HCT116 (cell line): ENCODE measurements at regions not wholly inside any gene's neighbourhood (a gene's known extent, or its start where the extent isn't known, plus 50 kb on each side); places are given as distances from the start of the nearest gene placed in this dataset.

Source experiments
- ATAC-seq: fragments of 200-7000 bp; cut with Tn5 transposase; 2 replicates; pipeline ENCODE4 v1.9.1; 2020; ENCODE audit warnings: mild to moderate bottlenecking, moderate library complexity
- BruUV-seq: library from RNA; stranded (reverse); fragments of 400-500 nt; replicated peaks from 2 replicates; lab custom pipeline; 2021; lab: Mats Ljungman, UMichigan
- CTCF ChIA-PET: fragments of 300-600 bp; sonication (Branson Sonifier 250); formaldehyde crosslinking; loops from one replicate; lab custom pipeline; 2021; ENCODE audit warnings: antibody characterized with exemption; lab: Charles Lee
- POLR2A ChIA-PET: fragments of 300-600, 350-600 bp; sonication (Branson Sonifier 250); formaldehyde crosslinking; loops from one replicate; lab custom pipeline; 2021; ENCODE audit warnings: antibody characterized with exemption; lab: Charles Lee
- RAD21 ChIA-PET, 2 experiments: fragments of 300-600 bp; sonication (Branson Sonifier 250); formaldehyde crosslinking; loops; one replicate each; lab custom pipeline; 2023; ENCODE audit warnings: low total read pairs in 2 of 2; ENCODE audit not compliant: uncharacterized antibody in 2 of 2, unreplicated experiment in 2 of 2, low non-redundant PET in 1 of 2; lab: Charles Lee
- DNase-seq: peaks from one replicate; pipeline ENCODE4 v3.0.0-alpha.2; 2010; ENCODE audit warnings: low read depth, low spot score
- H2AFZ ChIP-seq: fragments of 200-600 bp; shearing (Covaris generic), sonication (generic); 2 replicates; pipeline ENCODE4 v1.6.1; 2017; ENCODE audit warnings: low read depth, mixed run types, mixed read lengths, antibody characterized with exemption, low read length; ENCODE audit not compliant: poor library complexity, severe bottlenecking
- H3K27ac ChIP-seq: 2 replicates; pipeline ENCODE4 v1.5.1; 2012; ENCODE audit warnings: low read depth, low read length
- H3K27me3 ChIP-seq: fragments of 200-600 bp; sonication (generic); 2 replicates; pipeline ENCODE4 v1.6.1; 2016; ENCODE audit warnings: mixed run types, low read length, mixed read lengths; ENCODE audit not compliant: insufficient read depth
- H3K36me3 ChIP-seq, 2 experiments: fragments of 200-500 bp in 1 of 2; fragments of 200-600 bp in 1 of 2; sonication (Bioruptor generic) in 1 of 2; sonication (generic) in 1 of 2; 2 replicates each; pipeline versions ENCODE4 v1.5.1 to v1.6.1; 2014 to 2016; ENCODE audit warnings: low read length in 2 of 2, inconsistent platforms in 1 of 2, mixed read lengths in 1 of 2, mixed run types in 1 of 2; ENCODE audit not compliant: insufficient read depth in 2 of 2, control insufficient read depth in 1 of 2
- H3K4me1 ChIP-seq, 2 experiments: fragments of 200-600 bp in 1 of 2; sonication (generic) in 1 of 2; 2 replicates each; pipeline versions ENCODE4 v1.5.1 to v1.6.1; 2012 to 2017; ENCODE audit warnings: low read length in 2 of 2, inconsistent platforms in 1 of 2, mild to moderate bottlenecking in 1 of 2, mixed read lengths in 1 of 2, mixed run types in 1 of 2, moderate library complexity in 1 of 2; ENCODE audit not compliant: insufficient read depth in 2 of 2, control insufficient read depth in 1 of 2
- H3K4me2 ChIP-seq: fragments of 200-600 bp; sonication (generic); 2 replicates; pipeline ENCODE4 v1.6.1; 2017; ENCODE audit warnings: mixed run types, low read length, mixed read lengths
- H3K4me3 ChIP-seq, 2 experiments: fragments of 200-600 bp in 1 of 2; sonication (generic) in 1 of 2; replicated peaks in 1 of 2; 2 replicates each; pipeline ENCODE4 v1.5.1; 2011 to 2016; ENCODE audit warnings: low read length in 2 of 2, control low read depth in 1 of 2, low read depth in 1 of 2, mild to moderate bottlenecking in 1 of 2, mixed read lengths in 1 of 2, mixed run types in 1 of 2
- H3K79me2 ChIP-seq: fragments of 200-600 bp; sonication (generic); 2 replicates; pipeline ENCODE4 v1.6.1; 2017; ENCODE audit warnings: mild to moderate bottlenecking, mixed run types, low read length, moderate library complexity, mixed read lengths; ENCODE audit not compliant: insufficient read depth
- H3K9ac ChIP-seq: fragments of 200-600 bp; sonication (generic); 2 replicates; pipeline ENCODE4 v1.6.1; 2016; ENCODE audit warnings: low read length, mixed read lengths
- H3K9me2 ChIP-seq: fragments of 200-600 bp; sonication (generic), shearing (Covaris generic); 2 replicates; pipeline ENCODE4 v1.6.1; 2017; ENCODE audit warnings: mixed run types, mild to moderate bottlenecking, moderate library complexity; ENCODE audit not compliant: insufficient read depth
- H3K9me3 ChIP-seq, 2 experiments: fragments of 200-500 bp in 1 of 2; fragments of 200-600 bp in 1 of 2; sonication (Bioruptor generic) in 1 of 2; sonication (generic) in 1 of 2; 2 replicates each; pipeline ENCODE4 v1.6.1; 2014 to 2017; ENCODE audit warnings: low read length in 2 of 2, mixed read lengths in 2 of 2, inconsistent platforms in 1 of 2, low read depth in 1 of 2, mild to moderate bottlenecking in 1 of 2, mixed run types in 1 of 2, moderate library complexity in 1 of 2; ENCODE audit not compliant: control insufficient read depth in 1 of 2, insufficient read depth in 1 of 2
- H4K20me1 ChIP-seq: fragments of 200-600 bp; sonication (generic), shearing (Covaris generic); 2 replicates; pipeline ENCODE4 v1.6.1; 2017; ENCODE audit warnings: mixed run types, mild to moderate bottlenecking, moderate library complexity; ENCODE audit not compliant: insufficient read depth
- ATF3 ChIP-seq: IDR thresholded peaks from 2 replicates; pipeline ENCODE4 v1.6.1; 2012
- CEBPB ChIP-seq: IDR thresholded peaks from 2 replicates; pipeline ENCODE4 v1.6.1; 2012; ENCODE audit warnings: low read depth
- ELF1 ChIP-seq: IDR thresholded peaks from 2 replicates; pipeline ENCODE4 v1.6.1; 2012; ENCODE audit warnings: low read depth, borderline replicate concordance
- EZH2 ChIP-seq: fragments of 200-600 bp; sonication (generic); IDR thresholded peaks from 2 replicates; pipeline ENCODE4 v1.6.1; 2017; ENCODE audit warnings: antibody characterized with exemption, mixed run types
- EZH2phosphoT487 ChIP-seq: fragments of 200-600 bp; IDR thresholded peaks from 2 replicates; pipeline ENCODE4 v1.6.1; 2018; ENCODE audit warnings: antibody characterized with exemption, borderline replicate concordance
- FOSL1 ChIP-seq: IDR thresholded peaks from 2 replicates; pipeline ENCODE4 v1.6.1; 2012; ENCODE audit warnings: low read depth
- MAX ChIP-seq: IDR thresholded peaks from 2 replicates; pipeline ENCODE4 v1.6.1; 2012
- POLR2A ChIP-seq: IDR thresholded peaks from 2 replicates; pipeline ENCODE4 v1.7.0; 2011; ENCODE audit warnings: borderline replicate concordance; ENCODE audit not compliant: insufficient read depth, insufficient read length; ENCODE audit errors: extremely low read depth
- POLR2AphosphoS5 ChIP-seq: IDR thresholded peaks from 2 replicates; pipeline ENCODE4 v1.6.1; 2011; ENCODE audit warnings: mild to moderate bottlenecking, low read depth, low read length, moderate library complexity
- RAD21 ChIP-seq: IDR thresholded peaks from 2 replicates; pipeline ENCODE4 v1.6.1; 2012; ENCODE audit warnings: low read depth, mild to moderate bottlenecking
- SIN3A ChIP-seq: IDR thresholded peaks from 2 replicates; pipeline ENCODE4 v1.6.1; 2012; ENCODE audit warnings: low read depth
- SRF ChIP-seq: IDR thresholded peaks from 2 replicates; pipeline ENCODE4 v1.6.1; 2012; ENCODE audit warnings: low read depth
- TCF7L2 ChIP-seq: IDR thresholded peaks from 2 replicates; pipeline ENCODE4 v1.7.0; 2011; ENCODE audit warnings: borderline replicate concordance, inconsistent platforms; ENCODE audit not compliant: insufficient read depth, insufficient read length; ENCODE audit errors: extremely low read depth
- ZBTB33 ChIP-seq: IDR thresholded peaks from 2 replicates; pipeline ENCODE4 v1.6.1; 2011; ENCODE audit warnings: mild to moderate bottlenecking, low read length, moderate library complexity; ENCODE audit not compliant: insufficient replicate concordance; ENCODE audit errors: extremely low read depth
- ZFX ChIP-seq: fragments of 450-650 bp; IDR thresholded peaks from 2 replicates; pipeline ENCODE4 v1.6.1; 2017
- ZNF274 ChIP-seq: fragments of 200-500 bp; sonication (Bioruptor generic); IDR thresholded peaks from 2 replicates; pipeline ENCODE4 v1.6.1; 2014; ENCODE audit warnings: mild to moderate bottlenecking, low read depth, low read length, inconsistent platforms
- intact Hi-C: fragments of 100-400 bp; cut with micrococcal nuclease; formaldehyde crosslinking; loops from 2 replicates; pipeline ENCODE4 v1.10.0; 2022

GRCh38 chrX:114127411-114128025 is 456.4 kb upstream of the HTR2C start:
- Histone ChIP-seq H3K36me3 (no peaks in the 10 kb centered on the region), H3K27ac (no peak overlapping the region), H2AFZ (no peak overlapping the region), H3K9me3 (no peaks in the 10 kb centered on the region), H3K4me2 (no peak overlapping the region), H3K9ac (no peak overlapping the region), H3K4me3 (no peak overlapping the region), H4K20me1 (no peaks in the 10 kb centered on the region), H3K27me3 (no peaks in the 10 kb centered on the region), H3K9me2 (no peaks in the 10 kb centered on the region), H3K79me2 (no peaks in the 10 kb centered on the region), H3K4me1 (no peaks in the 10 kb centered on the region)
- ChIA-PET RAD21 (no interaction called here), POLR2A (no interaction called here), CTCF (no interaction called here)
- no peak for TF ChIP-seq MAX
- no peak for TF ChIP-seq ZNF274
- no peak for TF ChIP-seq ZBTB33
- no peak for TF ChIP-seq SIN3A
- TF ChIP-seq EZH2phosphoT487, result no peak
- TF ChIP-seq FOSL1, result no peak
- TF ChIP-seq SRF, result no peak
- TF ChIP-seq ELF1, result no peak
- TF ChIP-seq TCF7L2, result no peak
- no peak for TF ChIP-seq CEBPB
- no peak for TF ChIP-seq POLR2A
- TF ChIP-seq ATF3, result no peak
- no peak for TF ChIP-seq EZH2
- TF ChIP-seq ZFX, result no peak
- no peak for TF ChIP-seq RAD21
- TF ChIP-seq POLR2AphosphoS5, result no peak
- no TSS peak for BruUV-seq
- ATAC-seq (no peak), DNase-seq (no peak)
- intact Hi-C loops, result no loop called here
